HG03442 (cell line): ENCODE measurements at regions not wholly inside any gene's neighbourhood (a gene's known extent, or its start where the extent isn't known, plus 50 kb on each side); places are given as distances from the start of the nearest gene placed in this dataset.

Experiments
- ATAC-seq: cut with Tn5 transposase; IDR thresholded peaks from one replicate; pipeline ENCODE4 v1.9.1; 2021; ENCODE audit warnings: mild to moderate bottlenecking, moderate library complexity; ENCODE audit not compliant: unreplicated experiment

GRCh38 chr16:87056551-87056950 is 260.6 kb downstream of the C16orf95 start:
- no peak for ATAC-seq

GRCh38 chr16:87057211-87057881 is 259.8 kb downstream of the C16orf95 start:
- no peak for ATAC-seq

- ATAC-seq: no peak
Measured at GRCh38 chr16:87057951-87058560, 259.1 kb downstream of the C16orf95 start.

GRCh38 chr16:87058728-87059250 is 258.4 kb downstream of the C16orf95 start:
- ATAC-seq: no peak

- no peak for ATAC-seq
Measured at GRCh38 chr16:87060034-87060986, 256.9 kb downstream of the C16orf95 start.

- no peak for ATAC-seq
Measured at GRCh38 chr16:87061243-87061920, 255.8 kb downstream of the C16orf95 start.

GRCh38 chr16:87062569-87063442 is 254.4 kb downstream of the C16orf95 start:
- ATAC-seq: no peak

GRCh38 chr16:87063543-87063942 is 253.6 kb downstream of the C16orf95 start:
- no peak for ATAC-seq

GRCh38 chr16:87064731-87065445 is 252.3 kb downstream of the C16orf95 start:
- no peak for ATAC-seq

- no peak for ATAC-seq
Measured at GRCh38 chr16:87065446-87066132, 251.6 kb downstream of the C16orf95 start.

GRCh38 chr16:87066133-87067002 is 250.8 kb downstream of the C16orf95 start:
- no peak for ATAC-seq

GRCh38 chr16:87067003-87067556 is 250.1 kb downstream of the C16orf95 start:
- ATAC-seq: no peak

GRCh38 chr16:87067836-87068761 is 249.1 kb downstream of the C16orf95 start:
- ATAC-seq: no peak

- no peak for ATAC-seq
Measured at GRCh38 chr16:87068762-87069150, 248.4 kb downstream of the C16orf95 start.

GRCh38 chr16:87070657-87071056 is 246.5 kb downstream of the C16orf95 start:
- ATAC-seq: no peak

GRCh38 chr16:87072101-87072500 is 245.1 kb downstream of the C16orf95 start:
- no peak for ATAC-seq
